ENCODE measurements at regions not wholly inside any gene's neighbourhood (a gene's known extent, or its start where the extent isn't known, plus 50 kb on each side); places are given as distances from the start of the nearest gene placed in this dataset.
"Not testable (repeated sequence)": the region's sequence is repeated elsewhere in the genome, so short reads cannot be mapped to it uniquely, and the experiment has no call there.

- ATAC-seq (no peak), DNase-seq (no peak)
Measured at GRCh38 chr2:81545626-81546025, 1241.1 kb upstream of the LRRTM1 start.

GRCh38 chr2:81542119-81542518 lies 1237.6 kb upstream of the LRRTM1 start:
- DNase-seq: no peak
- ATAC-seq: no peak

- DNase-seq (no peak), ATAC-seq (no peak)
Measured at GRCh38 chr2:81529944-81530343, 1225.4 kb upstream of the LRRTM1 start.

GRCh38 chr2:81528852-81529480 lies 1224.4 kb upstream of the LRRTM1 start:
- ATAC-seq (no peak), DNase-seq (no peak)

GRCh38 chr2:81523344-81523743 lies 1218.8 kb upstream of the LRRTM1 start:
- ATAC-seq (no peak), DNase-seq (no peak)

- no peak for ATAC-seq
Measured at GRCh38 chr2:81513328-81513727, 1208.8 kb upstream of the LRRTM1 start.

GRCh38 chr2:81505586-81505985 lies 1201.0 kb upstream of the LRRTM1 start:
- ATAC-seq: no peak
- no peak for DNase-seq

More at GRCh38 chr2:81513328-81513727, 1208.8 kb upstream of the LRRTM1 start:
- no peak for DNase-seq

GRCh38 chr2:81495556-81495955 lies 1191.0 kb upstream of the LRRTM1 start:
- no peak for ATAC-seq

GRCh38 chr2:81483254-81483653 lies 1178.7 kb upstream of the LRRTM1 start:
- DNase-seq (no peak), ATAC-seq (no peak)

More at GRCh38 chr2:81495556-81495955, 1191.0 kb upstream of the LRRTM1 start:
- no peak for DNase-seq

GRCh38 chr2:81481994-81482368 lies 1177.4 kb upstream of the LRRTM1 start:
- DNase-seq (no peak), ATAC-seq (no peak)

- DNase-seq (no peak), ATAC-seq (no peak)
Measured at GRCh38 chr2:81481242-81481993, 1176.9 kb upstream of the LRRTM1 start.

GRCh38 chr2:81467096-81467495 lies 1162.5 kb upstream of the LRRTM1 start:
- no peak for DNase-seq
- ATAC-seq: no peak

- no peak for ATAC-seq
- DNase-seq: no peak
Measured at GRCh38 chr2:81462420-81462819, 1157.9 kb upstream of the LRRTM1 start.

- DNase-seq: no peak
- ATAC-seq: no peak
Measured at GRCh38 chr2:81445176-81445575, 1140.6 kb upstream of the LRRTM1 start.

- ATAC-seq (no peak), DNase-seq (no peak)
Measured at GRCh38 chr2:81437456-81438000, 1133.0 kb upstream of the LRRTM1 start.

GRCh38 chr2:81436256-81436655 lies 1131.7 kb upstream of the LRRTM1 start:
- no peak for ATAC-seq
- DNase-seq: no peak

GRCh38 chr2:81412681-81413080 lies 1108.1 kb upstream of the LRRTM1 start:
- DNase-seq (no peak), ATAC-seq (no peak)

- no peak for ATAC-seq
- DNase-seq: no peak
Measured at GRCh38 chr2:81403508-81403907, 1099.0 kb upstream of the LRRTM1 start.

GRCh38 chr2:81396417-81397019 lies 1092.0 kb upstream of the LRRTM1 start:
- DNase-seq: no peak
- no peak for ATAC-seq

GRCh38 chr2:81395746-81396145 lies 1091.2 kb upstream of the LRRTM1 start:
- no peak for ATAC-seq
- DNase-seq: no peak

GRCh38 chr2:81389203-81389602 lies 1084.7 kb upstream of the LRRTM1 start:
- DNase-seq: no peak
- ATAC-seq: no peak

- ATAC-seq (no peak), DNase-seq (no peak)
Measured at GRCh38 chr2:81363800-81364199, 1059.2 kb upstream of the LRRTM1 start.

- not testable (repeated sequence) for DNase-seq
Measured at GRCh38 chr2:81362468-81362867, 1057.9 kb upstream of the LRRTM1 start.

More at GRCh38 chr2:81362468-81362867, 1057.9 kb upstream of the LRRTM1 start:
- ATAC-seq: not testable (repeated sequence)

All from stimulated activated naive CD8-positive, alpha-beta T cell treated with anti-CD3 and anti-CD28 coated beads, Interleukin-15, Interleukin-2, amounts not matched to agents 100 U/mL and 50 U/mL, for 24 hours (primary cell).